B cell (primary cell): ENCODE measurements at regions not wholly inside any gene's neighbourhood (a gene's known extent, or its start where the extent isn't known, plus 50 kb on each side); places are given as distances from the start of the nearest gene placed in this dataset.

Experiments used
- ATAC-seq: fragments of 200-7000 bp; cut with Tn5 transposase; one replicate; pipeline ENCODE4 v1.10.0; 2021; ENCODE audit warnings: low read depth, mild to moderate bottlenecking, moderate number of reproducible peaks, moderate library complexity
- CTCF ChIA-PET: fragments of 350-600 bp; sonication (Branson Sonifier 250); formaldehyde crosslinking; loops from one replicate; lab custom pipeline; 2021; ENCODE audit warnings: antibody characterized with exemption, inconsistent platforms; lab: Charles Lee
- POLR2A ChIA-PET: fragments of 350-600 bp; sonication (Branson Sonifier 250); formaldehyde crosslinking; loops from one replicate; lab custom pipeline; 2021; ENCODE audit warnings: antibody characterized with exemption; lab: Charles Lee
- DNase-seq: peaks from one replicate; pipeline ENCODE4 v3.0.0; 2013
- H2AFZ ChIP-seq: 2 replicates; pipeline ENCODE4 v1.6.1; 2012; ENCODE audit warnings: mild to moderate bottlenecking, low read depth, low read length; ENCODE audit not compliant: insufficient read depth, poor library complexity, severe bottlenecking
- H3K27ac ChIP-seq, 2 donors: 1 replicate in 1 of 2; 2 replicates in 1 of 2; pipeline ENCODE4 v1.5.1; 2012 to 2013; ENCODE audit warnings: low read length in 2 of 2, mild to moderate bottlenecking in 2 of 2, moderate library complexity in 1 of 2
- H3K27me3 ChIP-seq, 4 experiments: fragments of 200-600 bp in 1 of 4; sonication (generic) in 1 of 4; replicated peaks in 1 of 4; 1 replicate in 2 of 4; 2 replicates in 2 of 4; pipeline versions ENCODE4 v1.6.1 to v1.7.0; 2013 to 2016; ENCODE audit warnings: low read length in 3 of 4, mild to moderate bottlenecking in 2 of 4, mixed read lengths in 1 of 4, moderate library complexity in 1 of 4; ENCODE audit not compliant: insufficient read depth in 4 of 4, control insufficient read depth in 3 of 4; ENCODE audit errors: control extremely low read depth in 1 of 4
- H3K36me3 ChIP-seq, 2 experiments: replicated peaks in 1 of 2; 1 replicate in 1 of 2; 2 replicates in 1 of 2; pipeline versions ENCODE4 v1.6.1 to v1.7.1; 2013; ENCODE audit warnings: low read length in 1 of 2; ENCODE audit not compliant: insufficient read depth in 2 of 2, control insufficient read depth in 1 of 2; ENCODE audit errors: control extremely low read depth in 1 of 2, extremely low read depth in 1 of 2
- H3K4me1 ChIP-seq, 2 donors: fragments of 200-600 bp in 1 of 2; sonication (generic) in 1 of 2; 1 replicate in 1 of 2; 2 replicates in 1 of 2; pipeline versions ENCODE4 v1.5.1 to v1.6.1; 2013 to 2017; ENCODE audit warnings: low read length in 2 of 2; ENCODE audit not compliant: control insufficient read depth in 2 of 2, insufficient read depth in 2 of 2
- H3K4me2 ChIP-seq: replicated peaks from 2 replicates; pipeline ENCODE3; 2012; ENCODE audit warnings: mild to moderate bottlenecking, low read depth, low read length; ENCODE audit not compliant: poor library complexity, severe bottlenecking
- H3K4me3 ChIP-seq, 5 experiments: fragments of 200-600 bp in 1 of 5; sonication (generic) in 1 of 5; 1 replicate in 3 of 5; 2 replicates in 2 of 5; pipeline versions ENCODE4 v1.5.1 to v1.7.0; 2011 to 2016; ENCODE audit warnings: low read length in 4 of 5, mild to moderate bottlenecking in 4 of 5, low read depth in 2 of 5, control low read depth in 1 of 5, moderate library complexity in 1 of 5; ENCODE audit not compliant: insufficient read depth in 1 of 5; ENCODE audit errors: control extremely low read depth in 1 of 5, extremely low read depth in 1 of 5
- H3K79me2 ChIP-seq: fragments of 200-600 bp; sonication (generic); one replicate; pipeline ENCODE4 v1.6.0; 2016; ENCODE audit warnings: low read length; ENCODE audit not compliant: control insufficient read depth, insufficient read depth
- H3K9ac ChIP-seq: fragments of 200-600 bp; sonication (generic); 2 replicates; pipeline ENCODE4 v1.6.1; 2017; ENCODE audit warnings: mild to moderate bottlenecking, low read length, moderate library complexity
- H3K9me3 ChIP-seq, 3 donors: one replicate each; pipeline versions ENCODE4 v1.6.1 to v1.7.1; 2013; ENCODE audit warnings: low read length in 2 of 3; ENCODE audit not compliant: control insufficient read depth in 2 of 3, insufficient read depth in 1 of 3; ENCODE audit errors: control extremely low read depth in 1 of 3
- H4K20me1 ChIP-seq: 2 replicates; pipeline ENCODE4 v1.6.0; 2012; ENCODE audit warnings: mild to moderate bottlenecking, low read length; ENCODE audit not compliant: insufficient read depth, control insufficient read depth, poor library complexity, severe bottlenecking
- H3K27ac Mint-ChIP-seq: one replicate; pipeline ENCODE4 v1.8.0; 2021; ENCODE audit warnings: mixed read lengths
- H3K27me3 Mint-ChIP-seq: one replicate; pipeline ENCODE4 v1.8.0; 2021; ENCODE audit warnings: mixed read lengths
- H3K4me1 Mint-ChIP-seq: one replicate; pipeline ENCODE4 v1.8.0; 2021; ENCODE audit warnings: mixed read lengths
- H3K4me3 Mint-ChIP-seq: one replicate; pipeline ENCODE4 v1.8.0; 2021; ENCODE audit warnings: mixed read lengths
- H3K9me3 Mint-ChIP-seq: one replicate; pipeline ENCODE4 v1.8.0; 2022; ENCODE audit warnings: mixed read lengths; ENCODE audit not compliant: insufficient read depth
- CTCF ChIP-seq: fragments of 200-600 bp; IDR thresholded peaks from one replicate; pipeline ENCODE4 v1.8.0; 2022; ENCODE audit warnings: antibody characterized with exemption, mild to moderate bottlenecking
- EZH2 ChIP-seq: IDR thresholded peaks from 2 replicates; pipeline ENCODE4 v1.6.1; 2012; ENCODE audit warnings: borderline replicate concordance, low read depth, mild to moderate bottlenecking, moderate library complexity, low read length; ENCODE audit not compliant: insufficient read depth, poor library complexity, severe bottlenecking
- WGBS: methylation state at CpG from one replicate; pipeline ENCODE4 v1.1.5; 2013; ENCODE audit warnings: missing lambda C conversion rate; ENCODE audit not compliant: insufficient coverage; 5-methylcytosine and 5-hydroxymethylcytosine counted together
- intact Hi-C: fragments of 100-400 bp; cut with micrococcal nuclease; formaldehyde crosslinking; loops from one replicate; pipeline ENCODE4 v1.10.0; 2022

DNA sequence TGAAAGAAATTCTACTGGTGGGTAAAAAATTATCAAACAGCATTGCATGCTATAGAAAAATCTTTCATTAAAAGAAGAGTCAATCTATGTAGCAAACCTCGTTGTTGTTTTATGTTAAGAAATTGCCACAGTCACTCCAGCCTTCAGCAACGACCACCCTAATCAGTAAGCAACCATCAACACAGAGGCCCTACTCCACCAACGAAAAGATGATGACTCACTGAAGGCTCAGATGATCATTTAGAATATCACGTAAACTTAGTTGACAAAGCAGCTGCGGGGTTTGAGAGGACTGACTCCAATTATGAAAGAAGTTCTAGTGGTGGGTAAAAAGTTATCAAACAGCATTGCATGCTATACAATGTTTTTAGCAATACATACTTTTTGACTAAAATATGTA is 242.6 kb downstream of the DRD1 start:
- ATAC-seq: no peak
- H3K27ac ChIP-seq: no peak overlapping the region
- no peaks in the 10 kb centered on the region for H4K20me1 ChIP-seq

More for the DNA sequence above, 242.6 kb downstream of the DRD1 start:
- ChIA-PET POLR2A (no interaction called here), CTCF (no interaction called here)
- no peaks in the 10 kb centered on the region for H3K9me3 Mint-ChIP-seq
- intact Hi-C loops: no loop called here
- no peaks in the 10 kb centered on the region for H3K4me1 Mint-ChIP-seq
- H3K4me3 Mint-ChIP-seq: no peak overlapping the region
- H3K27me3 ChIP-seq: no peaks in the 10 kb centered on the region
- H3K79me2 ChIP-seq: no peaks in the 10 kb centered on the region
- H3K4me1 ChIP-seq: no peaks in the 10 kb centered on the region
- no peak overlapping the region for H3K4me2 ChIP-seq
- H3K27ac Mint-ChIP-seq: no peak overlapping the region
- H3K9me3 ChIP-seq: no peaks in the 10 kb centered on the region
- WGBS: 53% methylated on average over 3 of the region's 5 CpGs
- H3K36me3 ChIP-seq: no peaks in the 10 kb centered on the region
- DNase-seq: no peak
- no peak overlapping the region for H3K4me3 ChIP-seq
- H2AFZ ChIP-seq: no peak overlapping the region
- TF ChIP-seq EZH2 (no peak), CTCF (no peak)
- no peak overlapping the region for H3K9ac ChIP-seq
- no peaks in the 10 kb centered on the region for H3K27me3 Mint-ChIP-seq
